GM12875 (cell line): ENCODE measurements at regions not wholly inside any gene's neighbourhood (a gene's known extent, or its start where the extent isn't known, plus 50 kb on each side); places are given as distances from the start of the nearest gene placed in this dataset.

Experiments
- H3K4me3 ChIP-seq: one replicate; pipeline ENCODE4 v1.5.1; 2011; ENCODE audit warnings: low read depth, low read length, control low read depth
- CTCF ChIP-seq: IDR thresholded peaks from 2 replicates; pipeline ENCODE4 v1.5.1; 2011; ENCODE audit warnings: low read depth, mild to moderate bottlenecking, control low read depth, inconsistent platforms, low read length, moderate library complexity, borderline replicate concordance; ENCODE audit not compliant: insufficient read depth

GRCh38 chr2:12588986-12589385 is 127.8 kb upstream of the TRIB2 start:
- no peak for TF ChIP-seq CTCF
- no peak overlapping the region for H3K4me3 ChIP-seq

- no peak for TF ChIP-seq CTCF
- H3K4me3 ChIP-seq: no peak overlapping the region
Measured at GRCh38 chr2:12589802-12590320, 126.9 kb upstream of the TRIB2 start.

- TF ChIP-seq CTCF: no peak
- no peak overlapping the region for H3K4me3 ChIP-seq
Measured at GRCh38 chr2:12592296-12592695, 124.4 kb upstream of the TRIB2 start.

GRCh38 chr2:12594590-12594989 is 122.1 kb upstream of the TRIB2 start:
- H3K4me3 ChIP-seq: no peak overlapping the region
- TF ChIP-seq CTCF: no peak

- no peak for TF ChIP-seq CTCF
- no peak overlapping the region for H3K4me3 ChIP-seq
Measured at GRCh38 chr2:12596771-12597170, 120.0 kb upstream of the TRIB2 start.

- no peak for TF ChIP-seq CTCF
- H3K4me3 ChIP-seq: no peak overlapping the region
Measured at GRCh38 chr2:12597610-12598009, 119.1 kb upstream of the TRIB2 start.

GRCh38 chr2:12602661-12603060 is 114.1 kb upstream of the TRIB2 start:
- TF ChIP-seq CTCF: no peak
- no peak overlapping the region for H3K4me3 ChIP-seq
